Neural crest cell (in vitro differentiated cells): ENCODE measurements at regions not wholly inside any gene's neighbourhood (a gene's known extent, or its start where the extent isn't known, plus 50 kb on each side); places are given as distances from the start of the nearest gene placed in this dataset.
"Not testable (repeated sequence)": the region's sequence is repeated elsewhere in the genome, so short reads cannot be mapped to it uniquely, and the experiment has no call there.

Source experiments
- DNase-seq: peaks from one replicate; pipeline ENCODE4 v3.0.0; 2021; ENCODE audit warnings: low read depth, mixed read lengths, low spot score
- H3K27ac Mint-ChIP-seq: one replicate; pipeline ENCODE4 v1.8.0; 2021; ENCODE audit warnings: mild to moderate bottlenecking, mixed read lengths; ENCODE audit not compliant: unreplicated experiment
- H3K27me3 Mint-ChIP-seq: 2 replicates; pipeline ENCODE4 v1.8.0; 2021; ENCODE audit warnings: low read depth, mild to moderate bottlenecking, mixed read lengths
- H3K36me3 Mint-ChIP-seq: 2 replicates; pipeline ENCODE4 v1.8.0; 2021; ENCODE audit warnings: low read depth, mild to moderate bottlenecking, mixed read lengths
- H3K4me1 Mint-ChIP-seq: 2 replicates; pipeline ENCODE4 v1.8.0; 2021; ENCODE audit warnings: mixed read lengths
- H3K4me3 Mint-ChIP-seq: one replicate; pipeline ENCODE4 v1.8.0; 2021; ENCODE audit warnings: mild to moderate bottlenecking, mixed read lengths
- H3K9me3 Mint-ChIP-seq: 2 replicates; pipeline ENCODE4 v1.8.0; 2021; ENCODE audit warnings: mixed read lengths
- CTCF ChIP-seq: fragments of 200-600 bp; sonication (generic); conservative IDR thresholded peaks from 2 replicates; pipeline ENCODE4 v1.5.0; 2021; ENCODE audit warnings: antibody characterized with exemption, mild to moderate bottlenecking

GRCh38 chr10:63977329-63977923, 456.2 kb downstream of the REEP3 start:
- Mint-ChIP-seq H3K9me3 (peaks cover 11% of the 10 kb centered on the region), H3K4me1 (no peaks in the 10 kb centered on the region), H3K27me3 (no peaks in the 10 kb centered on the region), H3K27ac (no peak overlapping the region), H3K4me3 (no peak overlapping the region), H3K36me3 (peaks cover 6% of the 10 kb centered on the region)
- peak; percentile 41 for DNase-seq
- peak; percentile 71 for TF ChIP-seq CTCF

- H3K4me1 Mint-ChIP-seq, H3K4me3 Mint-ChIP-seq, H3K27ac Mint-ChIP-seq, H3K27me3 Mint-ChIP-seq, H3K36me3 Mint-ChIP-seq, H3K9me3 Mint-ChIP-seq, DNase-seq: not testable (repeated sequence)
Measured at GRCh38 chr10:63980870-63981269, 459.7 kb downstream of the REEP3 start.

- peaks cover 25% of the 10 kb centered on the region for H3K9me3 Mint-ChIP-seq
- not testable (repeated sequence) for H3K4me1 Mint-ChIP-seq, H3K27ac Mint-ChIP-seq, DNase-seq, H3K4me3 Mint-ChIP-seq, H3K36me3 Mint-ChIP-seq, H3K27me3 Mint-ChIP-seq
Measured at GRCh38 chr10:63984061-63984460, 462.9 kb downstream of the REEP3 start.

- Mint-ChIP-seq H3K9me3 (peaks cover 27% of the 10 kb centered on the region), H3K4me1 (no peaks in the 10 kb centered on the region), H3K36me3 (peaks cover 11% of the 10 kb centered on the region), H3K27ac (no peak overlapping the region), H3K4me3 (no peak overlapping the region), H3K27me3 (no peaks in the 10 kb centered on the region)
- no peak for DNase-seq
- no peak for TF ChIP-seq CTCF
Measured at GRCh38 chr10:63986536-63986935, 465.3 kb downstream of the REEP3 start.

- Mint-ChIP-seq H3K27ac (no peak overlapping the region), H3K36me3 (peaks cover 9% of the 10 kb centered on the region), H3K27me3 (no peaks in the 10 kb centered on the region), H3K9me3 (peaks cover 25% of the 10 kb centered on the region), H3K4me1 (no peaks in the 10 kb centered on the region), H3K4me3 (no peak overlapping the region)
- peak; percentile 20 for TF ChIP-seq CTCF
- DNase-seq, result no peak
Measured at GRCh38 chr10:63987212-63987611, 466.0 kb downstream of the REEP3 start.

- H3K27me3 Mint-ChIP-seq, result no peaks in the 10 kb centered on the region
- no peak for TF ChIP-seq CTCF
- H3K4me3 Mint-ChIP-seq, result no peak overlapping the region
- H3K9me3 Mint-ChIP-seq, result peaks cover 6% of the 10 kb centered on the region
- H3K4me1 Mint-ChIP-seq, result no peaks in the 10 kb centered on the region
- H3K27ac Mint-ChIP-seq, result no peak overlapping the region
- H3K36me3 Mint-ChIP-seq, result no peaks in the 10 kb centered on the region
- no peak for DNase-seq
Measured at GRCh38 chr10:63994371-63994770, 473.2 kb downstream of the REEP3 start.

- Mint-ChIP-seq H3K4me1 (peaks cover 15% of the 10 kb centered on the region), H3K36me3 (peaks cover 10% of the 10 kb centered on the region), H3K4me3 (no peak overlapping the region), H3K27ac (no peak overlapping the region), H3K27me3 (no peaks in the 10 kb centered on the region), H3K9me3 (no peaks in the 10 kb centered on the region)
- TF ChIP-seq CTCF, result no peak
- no peak for DNase-seq
Measured at GRCh38 chr10:64007157-64007556, 486.0 kb downstream of the REEP3 start.
